Ovary (tissue), 7 donors: ENCODE measurements at regions not wholly inside any gene's neighbourhood (a gene's known extent, or its start where the extent isn't known, plus 50 kb on each side); places are given as distances from the start of the nearest gene placed in this dataset.

ENCODE experiments used
- DNase-seq, 5 donors: peaks; one replicate each; pipeline ENCODE4 v3.0.0-alpha.2; 2019 to 2020
- H3K27ac ChIP-seq, 2 donors: fragments of 200-600 bp; one replicate each; pipeline versions ENCODE4 v1.5.1 to v1.8.0; 2019 to 2022
- H3K27me3 ChIP-seq: fragments of 200-600 bp; one replicate; pipeline ENCODE4 v1.8.0; 2022
- H3K36me3 ChIP-seq: fragments of 200-600 bp; sonication (generic); one replicate; pipeline ENCODE4 v1.5.1; 2019
- H3K4me1 ChIP-seq: one replicate; pipeline ENCODE4 v1.8.1; 2013; ENCODE audit warnings: mild to moderate bottlenecking, moderate library complexity; ENCODE audit not compliant: insufficient read depth
- H3K4me3 ChIP-seq: fragments of 200-600 bp; sonication (generic); one replicate; pipeline ENCODE4 v1.5.1; 2017
- H3K9me3 ChIP-seq, 2 donors: fragments of 200-600 bp in 1 of 2; sonication (generic) in 1 of 2; one replicate each; pipeline versions ENCODE4 v1.5.1 to v1.8.1; 2013 to 2019; ENCODE audit warnings: mild to moderate bottlenecking in 1 of 2, moderate library complexity in 1 of 2
- EP300 ChIP-seq: sonication (generic); formaldehyde crosslinking; IDR thresholded peaks from one replicate; pipeline ENCODE4 v1.6.1; 2017; ENCODE audit warnings: antibody characterized with exemption
- POLR2A ChIP-seq: fragments of 450-650 bp; IDR thresholded peaks from one replicate; pipeline ENCODE4 v1.6.1; 2017; ENCODE audit warnings: antibody characterized with exemption, mild to moderate bottlenecking, moderate library complexity
- WGBS, 3 donors: extraction: QIAGEN DNeasy Blood & Tissue Kit in 1 of 3; methylation state at CpG; one replicate each; pipeline versions ENCODE4 v1.1.5 to v1.1.7; 2013 to 2017; 5-methylcytosine and 5-hydroxymethylcytosine counted together
- intact Hi-C, 4 donors: fragments of 100-400 bp; cut with DNase I; formaldehyde crosslinking; loops; one replicate each; pipeline versions ENCODE4 v1.11.0 to v1.15.1; 2022 to 2023
- TF ChIP-seq, protein P1 (sequence below), 3 donors: fragments of 450-650 bp in 2 of 3; fragments of 200-600 bp in 1 of 3; IDR thresholded peaks; one replicate each; pipeline versions ENCODE4 v1.5.1 to v1.8.0; 2016 to 2022; ENCODE audit warnings: antibody characterized with exemption in 3 of 3, mild to moderate bottlenecking in 1 of 3
- donor health status: DM: no; HTN: no; CAD: no; lungs with moderate emphysema.
- donor health status: DM: no; HTN: no; CAD: no.
- donor health status: Bipolar disorder and iron deficiency.
- donor health status: DM: no; HTN: no; CAD: no.
- donor health status: DM: yes; HTN: yes; CAD: no.

DNA sequence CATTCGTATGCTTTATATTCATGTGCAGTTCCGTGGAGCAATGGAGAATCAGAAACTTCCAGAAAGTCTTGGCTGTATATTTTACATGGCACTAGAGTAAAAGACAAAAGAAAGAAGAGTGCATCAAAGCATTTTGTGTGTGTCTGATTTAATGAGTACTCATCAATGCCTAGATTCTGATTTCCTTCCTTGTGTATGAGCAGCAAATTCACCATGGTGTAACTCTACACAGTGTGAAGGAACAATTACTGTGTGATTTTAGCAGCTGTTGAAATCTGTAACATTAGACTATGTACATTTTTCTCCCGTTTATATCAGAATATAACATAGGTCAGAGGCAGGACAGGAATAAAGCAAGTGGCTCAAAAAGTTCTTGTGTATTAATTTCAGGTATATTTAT lies 102.0 kb upstream of the TSC22D2 start:
- intact Hi-C loops: loop anchor here in 1 of 4 donors (10.0 kb wide), 1 partner anchor 189 kb away; no protein-coding TSS in a partner anchor
- no peaks in the 10 kb centered on the region for H3K9me3 ChIP-seq
- TF ChIP-seq EP300 (no peak), POLR2A (no peak)
- TF ChIP-seq, protein P1, sequence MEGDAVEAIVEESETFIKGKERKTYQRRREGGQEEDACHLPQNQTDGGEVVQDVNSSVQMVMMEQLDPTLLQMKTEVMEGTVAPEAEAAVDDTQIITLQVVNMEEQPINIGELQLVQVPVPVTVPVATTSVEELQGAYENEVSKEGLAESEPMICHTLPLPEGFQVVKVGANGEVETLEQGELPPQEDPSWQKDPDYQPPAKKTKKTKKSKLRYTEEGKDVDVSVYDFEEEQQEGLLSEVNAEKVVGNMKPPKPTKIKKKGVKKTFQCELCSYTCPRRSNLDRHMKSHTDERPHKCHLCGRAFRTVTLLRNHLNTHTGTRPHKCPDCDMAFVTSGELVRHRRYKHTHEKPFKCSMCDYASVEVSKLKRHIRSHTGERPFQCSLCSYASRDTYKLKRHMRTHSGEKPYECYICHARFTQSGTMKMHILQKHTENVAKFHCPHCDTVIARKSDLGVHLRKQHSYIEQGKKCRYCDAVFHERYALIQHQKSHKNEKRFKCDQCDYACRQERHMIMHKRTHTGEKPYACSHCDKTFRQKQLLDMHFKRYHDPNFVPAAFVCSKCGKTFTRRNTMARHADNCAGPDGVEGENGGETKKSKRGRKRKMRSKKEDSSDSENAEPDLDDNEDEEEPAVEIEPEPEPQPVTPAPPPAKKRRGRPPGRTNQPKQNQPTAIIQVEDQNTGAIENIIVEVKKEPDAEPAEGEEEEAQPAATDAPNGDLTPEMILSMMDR (IDR thresholded peaks at IDR 0.05): no peak
- 69 to 83% (median 75%) methylated on average over 3 of the region's 3 CpGs for whole genome bisulfite sequencing, 3 donors
- no peak overlapping the region for H3K4me3 ChIP-seq
- no peaks in the 10 kb centered on the region for H3K36me3 ChIP-seq
- no peak for DNase-seq
- H3K27ac ChIP-seq: no peak overlapping the region
- peaks cover 1% of the 10 kb centered on the region for H3K4me1 ChIP-seq
- H3K27me3 ChIP-seq: no peaks in the 10 kb centered on the region

DNA sequence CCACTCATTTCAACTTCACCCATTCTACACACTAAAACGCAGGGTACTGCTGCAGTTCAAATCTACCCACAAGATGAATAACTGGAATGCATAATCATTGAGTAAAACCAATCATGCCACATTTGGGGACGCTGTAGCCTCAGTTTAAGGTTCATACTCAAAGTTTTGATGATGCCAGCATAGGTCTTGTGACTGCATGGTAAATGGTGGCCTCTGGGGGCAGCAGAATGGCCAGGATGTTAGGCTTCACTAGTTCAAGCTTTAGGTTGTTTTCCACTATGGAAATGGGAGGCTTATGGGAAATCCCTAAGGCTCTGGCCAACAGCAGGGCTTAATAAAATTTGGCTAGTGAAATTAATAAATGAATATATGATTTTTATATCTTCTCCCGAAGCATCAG lies 104.3 kb upstream of the TSC22D2 start:
- Histone ChIP-seq H3K9me3 (no peaks in the 10 kb centered on the region), H3K4me1 (peaks cover 4% of the 10 kb centered on the region), H3K4me3 (no peak overlapping the region), H3K27ac (no peak overlapping the region), H3K27me3 (no peaks in the 10 kb centered on the region), H3K36me3 (no peaks in the 10 kb centered on the region)
- no peak for DNase-seq
- 80 to 90% (median 86%) methylated on average over 3 of the region's 3 CpGs for WGBS, 3 donors
- no peak for TF ChIP-seq EP300
- no peak for TF ChIP-seq POLR2A
- TF ChIP-seq, protein P1 (IDR thresholded peaks at IDR 0.05): no peak
- intact Hi-C loops: loop anchor here in 1 of 4 donors (10.0 kb wide), 1 partner anchor 191 kb away; no protein-coding TSS in a partner anchor

DNA sequence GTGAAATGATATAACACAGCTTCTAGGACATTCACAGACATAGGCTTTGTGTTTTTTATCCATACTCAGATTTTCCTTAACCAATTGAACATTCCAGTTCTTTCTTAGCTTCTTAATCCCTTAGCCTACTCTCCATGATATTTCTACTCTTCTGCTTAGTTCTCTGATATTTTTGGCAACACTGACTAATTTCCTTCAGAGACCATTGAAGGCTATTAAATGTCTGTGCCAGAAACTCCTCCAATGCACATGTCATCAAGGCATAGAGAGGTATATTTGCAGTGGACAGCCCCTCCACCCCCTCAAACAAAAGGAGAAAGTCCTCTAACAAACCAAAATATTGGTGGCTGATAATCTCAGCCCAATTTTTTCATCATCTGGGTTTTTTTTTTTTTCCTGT lies 105.9 kb upstream of the TSC22D2 start:
- intact Hi-C loops: loop anchor here in 1 of 4 donors (10.0 kb wide), 1 partner anchor 193 kb away; no protein-coding TSS in a partner anchor

DNA sequence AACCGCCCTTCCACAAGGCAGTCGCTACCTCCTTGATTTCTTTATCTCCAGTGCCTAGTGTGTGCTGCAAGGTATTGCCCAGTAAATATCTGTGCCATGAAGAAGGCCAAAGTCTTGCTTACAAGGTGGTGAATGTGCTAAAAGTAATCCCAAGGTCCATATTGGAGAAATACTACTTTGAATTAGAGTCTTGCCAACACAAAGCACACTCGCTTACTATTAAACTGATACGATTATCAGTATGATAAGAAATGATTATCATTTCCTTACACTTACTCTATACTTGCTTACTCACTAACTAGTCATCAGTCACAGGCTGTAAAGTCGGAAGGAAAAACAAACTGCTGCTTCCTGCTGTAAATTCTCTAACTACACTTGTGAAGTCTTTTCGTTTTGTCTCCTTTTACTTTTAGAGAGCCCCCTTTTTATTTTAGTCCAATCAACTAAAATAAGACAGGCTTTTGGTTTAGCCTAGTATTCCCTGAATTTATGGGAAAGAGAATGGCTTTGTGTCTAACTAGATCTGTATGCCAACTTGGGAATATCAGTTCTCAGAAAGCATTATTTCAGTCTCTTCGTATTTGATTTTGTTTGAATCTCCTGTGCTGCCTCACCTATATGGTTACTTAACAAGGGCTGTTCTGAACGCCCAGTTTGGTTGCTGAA lies 107.1 kb upstream of the TSC22D2 start:
- peaks cover 2% of the 10 kb centered on the region for H3K4me1 ChIP-seq
- 85 to 88% (median 87%) methylated on average over 8 of the region's 8 CpGs for WGBS, 3 donors
- H3K9me3 ChIP-seq: no peaks in the 10 kb centered on the region
- H3K4me3 ChIP-seq: no peak overlapping the region
- TF ChIP-seq, protein P1 (IDR thresholded peaks at IDR 0.05): no peak
- TF ChIP-seq POLR2A (no peak), EP300 (no peak)
- no peak overlapping the region for H3K27ac ChIP-seq
- H3K36me3 ChIP-seq: no peaks in the 10 kb centered on the region
- no peak for DNase-seq
- H3K27me3 ChIP-seq: no peaks in the 10 kb centered on the region
- intact Hi-C loops: loop anchor here in 1 of 4 donors (10.0 kb wide), 1 partner anchor 194 kb away; no protein-coding TSS in a partner anchor

More for the DNA sequence above, 105.9 kb upstream of the TSC22D2 start:
- DNase-seq: no peak
- no peaks in the 10 kb centered on the region for H3K36me3 ChIP-seq
- H3K4me1 ChIP-seq: peaks cover 2% of the 10 kb centered on the region
- H3K4me3 ChIP-seq: no peak overlapping the region
- H3K9me3 ChIP-seq: no peaks in the 10 kb centered on the region
- no peaks in the 10 kb centered on the region for H3K27me3 ChIP-seq
- TF ChIP-seq POLR2A (no peak), EP300 (no peak)
- TF ChIP-seq, protein P1 (IDR thresholded peaks at IDR 0.05): no peak
- no peak overlapping the region for H3K27ac ChIP-seq
